Dermis microvascular lymphatic vessel endothelial cell (primary cell): ENCODE measurements at regions not wholly inside any gene's neighbourhood (a gene's known extent, or its start where the extent isn't known, plus 50 kb on each side); places are given as distances from the start of the nearest gene placed in this dataset.
"Not testable (repeated sequence)": the region's sequence is repeated elsewhere in the genome, so short reads cannot be mapped to it uniquely, and the experiment has no call there.

Experiments
- DNase-seq, 2 donors: peaks; one replicate each; pipeline versions ENCODE4 v3.0.0 to v3.0.0-alpha.2; 2010; ENCODE audit warnings: low read depth in 2 of 2

DNA sequence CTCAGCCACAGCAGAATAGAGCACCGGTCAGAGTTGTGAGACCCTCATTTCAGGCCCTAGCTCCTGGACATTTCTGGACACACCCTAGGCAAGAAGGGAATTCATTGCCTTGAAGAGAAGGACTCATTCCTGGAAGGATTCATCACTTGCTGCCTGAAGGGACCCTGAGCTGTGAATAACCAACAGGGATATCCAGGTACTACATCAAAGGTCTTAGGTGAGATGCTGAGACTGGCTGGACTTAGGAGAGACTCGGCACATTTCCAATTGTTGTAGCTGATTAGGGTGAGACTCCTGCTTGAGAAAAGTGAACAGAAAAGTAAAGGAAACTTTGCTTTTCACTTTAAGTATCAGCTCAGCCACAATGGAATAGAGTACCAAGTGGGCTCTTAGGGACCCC is 208.1 kb upstream of the CDKN2B start:
- DNase-seq = no peak

- not testable (repeated sequence) for DNase-seq
These were observed 216.8 kb upstream of the CDKN2B start for GRCh38 chr9:22225856-22226255.

GRCh38 chr9:22227986-22228385 is 218.6 kb upstream of the DMRTA1 start:
- no peak for DNase-seq

GRCh38 chr9:22228542-22228941 is 218.1 kb upstream of the DMRTA1 start:
- peak; percentile 11 to 29 for DNase-seq

DNA sequence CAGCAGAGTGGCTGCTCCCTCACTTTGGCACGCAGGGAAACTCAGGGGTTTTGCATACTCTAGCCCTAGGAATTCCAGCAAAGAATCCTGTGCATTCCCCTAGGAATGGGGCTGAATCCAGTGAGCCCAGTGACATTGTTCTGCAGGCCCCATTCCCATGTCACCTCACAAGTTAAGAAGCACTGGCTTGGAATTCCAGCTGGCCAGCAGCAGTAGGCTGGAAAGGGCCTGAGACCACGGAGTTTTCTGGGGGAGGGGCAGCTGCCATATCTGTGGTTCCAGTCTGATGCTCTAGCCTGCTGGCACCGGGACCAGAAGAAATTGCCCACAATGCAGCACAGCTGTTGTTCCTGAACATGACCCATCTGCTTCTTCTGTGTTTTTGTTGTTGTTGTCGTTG is 217.6 kb upstream of the DMRTA1 start:
- no peak for DNase-seq

- not testable (repeated sequence) for DNase-seq
These were observed 215.3 kb upstream of the DMRTA1 start for GRCh38 chr9:22231309-22231708.

- no peak for DNase-seq
These were observed 213.7 kb upstream of the DMRTA1 start for GRCh38 chr9:22232971-22233370.

DNA sequence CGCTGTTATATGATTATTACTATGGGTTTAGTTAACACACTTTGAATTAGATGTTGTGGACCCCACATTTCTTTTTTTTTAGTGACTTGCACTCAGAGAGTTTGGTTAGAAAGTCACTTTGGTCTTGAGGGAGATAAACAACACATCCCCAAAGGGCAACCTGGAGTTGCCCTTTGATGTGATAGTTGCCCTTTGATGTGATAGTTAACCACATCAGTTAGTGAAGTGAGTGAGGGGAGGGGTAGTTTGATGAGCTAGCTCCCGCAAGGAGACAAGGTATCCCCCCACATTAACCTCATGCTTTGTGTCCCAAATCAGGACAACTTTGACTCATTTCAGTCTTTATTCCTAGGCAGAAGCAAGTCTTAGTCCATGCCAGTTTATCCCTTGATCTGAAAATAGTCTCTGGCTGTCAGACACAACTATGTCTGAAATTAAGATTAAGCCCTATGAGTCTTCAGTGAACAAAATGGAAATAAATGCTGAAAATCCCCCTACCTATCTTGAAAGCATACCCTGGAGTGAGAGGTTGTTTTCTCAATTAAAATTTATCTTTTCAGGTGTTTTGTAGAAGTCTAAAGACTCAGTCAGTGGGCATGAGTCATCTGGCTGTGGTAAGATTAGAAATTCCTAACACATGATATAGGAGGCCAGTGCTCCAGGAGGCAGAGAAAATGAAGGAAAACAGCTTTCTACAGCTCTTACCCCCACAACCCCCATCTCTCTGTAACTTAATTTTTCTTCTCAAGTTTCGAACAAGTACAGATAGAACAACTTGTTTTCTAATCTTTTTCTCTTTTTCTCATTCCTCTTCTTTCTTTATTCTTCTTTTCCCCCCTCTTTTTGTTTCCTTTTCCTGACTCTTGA is 208.9 kb upstream of the DMRTA1 start:
- peak in 1 of 2 donors; percentile 62 for DNase-seq

- peak; percentile 17 to 57 for DNase-seq
These were observed 207.6 kb upstream of the DMRTA1 start for GRCh38 chr9:22238809-22239684.

- peak; percentile 15 to 60 for DNase-seq
These were observed 206.0 kb upstream of the DMRTA1 start for GRCh38 chr9:22240619-22241018.

DNA sequence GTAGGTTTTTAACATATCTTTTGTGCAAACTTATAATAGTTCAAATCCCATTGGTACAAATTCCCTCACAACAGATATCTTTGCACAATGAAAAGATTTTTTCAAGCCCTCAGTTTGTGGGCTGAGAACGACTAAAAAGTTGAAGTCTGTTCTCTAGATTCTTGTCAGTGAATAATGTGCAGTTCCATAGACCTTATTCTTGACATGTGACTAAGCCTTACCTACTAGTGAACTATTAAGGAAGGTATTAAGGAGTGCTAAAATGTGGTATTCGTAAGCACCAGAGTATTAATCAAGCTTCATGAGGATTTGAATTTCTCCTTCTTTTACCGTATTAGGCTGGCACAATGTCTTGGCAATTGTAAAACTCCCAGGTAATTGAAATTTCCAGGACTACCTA is 205.6 kb upstream of the DMRTA1 start:
- no peak for DNase-seq

GRCh38 chr9:22241611-22242010 is 205.0 kb upstream of the DMRTA1 start:
- DNase-seq = no peak

GRCh38 chr9:22244139-22245011 is 202.2 kb upstream of the DMRTA1 start:
- peak; percentile 32 to 50 for DNase-seq

DNA sequence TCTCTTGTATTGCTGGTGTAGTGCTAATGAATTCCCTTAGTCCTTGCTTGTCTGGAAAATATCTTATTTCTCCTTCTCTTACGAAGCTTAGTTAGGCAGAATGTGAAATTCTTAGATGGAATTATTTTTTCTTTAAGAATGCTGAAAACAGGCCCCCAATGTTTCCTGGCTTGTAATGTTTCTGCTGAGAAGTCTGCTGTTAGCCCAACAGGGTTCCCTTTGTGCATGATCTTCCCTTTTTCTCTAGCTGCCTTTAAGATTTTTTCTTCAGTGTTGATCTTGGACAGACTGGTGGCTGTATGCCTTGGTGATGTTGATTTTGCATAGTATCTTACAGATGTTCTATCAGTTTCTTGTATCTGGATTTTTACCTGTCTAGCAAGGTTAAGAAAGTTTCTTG is 191.3 kb upstream of the DMRTA1 start:
- DNase-seq = no peak

- no peak for DNase-seq
These were observed 190.2 kb upstream of the DMRTA1 start for GRCh38 chr9:22256381-22256780.

DNA sequence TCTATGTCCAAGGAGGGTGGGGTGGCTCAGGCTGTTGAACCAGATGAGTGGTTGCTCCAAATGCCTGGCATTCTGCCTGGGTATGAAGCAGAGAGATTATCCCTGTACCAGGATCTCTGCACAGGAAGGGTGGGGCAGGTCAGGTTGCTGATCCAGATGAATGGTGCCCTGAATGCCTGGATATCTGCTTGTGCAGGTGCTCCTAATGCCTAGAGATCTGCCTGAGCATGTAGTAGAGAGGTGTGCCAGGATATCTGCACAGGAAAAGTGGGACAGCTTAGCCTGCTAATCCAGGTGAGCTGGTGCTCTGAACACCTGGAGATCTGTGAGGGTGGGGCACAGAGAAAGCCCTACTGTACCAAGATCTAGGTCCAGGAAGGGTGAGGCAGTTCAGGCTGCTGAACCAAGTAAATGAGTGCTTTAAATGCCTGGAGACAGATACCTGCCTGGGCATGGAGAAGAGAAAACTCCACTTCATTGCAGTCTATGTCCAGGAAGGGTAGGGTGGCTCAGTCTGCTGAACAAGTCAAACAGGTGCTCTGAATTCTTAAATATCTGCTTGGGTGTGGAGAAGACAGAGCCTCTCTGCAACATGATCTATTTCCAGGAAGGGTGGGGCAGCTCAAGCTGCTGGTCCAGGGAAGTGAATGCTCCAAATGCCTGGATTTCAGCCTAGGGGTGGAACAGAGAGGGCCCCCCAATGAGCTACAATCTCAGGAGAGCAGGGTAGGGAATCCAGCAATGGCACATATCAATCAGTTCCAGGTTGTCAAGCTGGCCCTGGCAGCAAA is 189.4 kb upstream of the DMRTA1 start:
- no peak for DNase-seq

DNA sequence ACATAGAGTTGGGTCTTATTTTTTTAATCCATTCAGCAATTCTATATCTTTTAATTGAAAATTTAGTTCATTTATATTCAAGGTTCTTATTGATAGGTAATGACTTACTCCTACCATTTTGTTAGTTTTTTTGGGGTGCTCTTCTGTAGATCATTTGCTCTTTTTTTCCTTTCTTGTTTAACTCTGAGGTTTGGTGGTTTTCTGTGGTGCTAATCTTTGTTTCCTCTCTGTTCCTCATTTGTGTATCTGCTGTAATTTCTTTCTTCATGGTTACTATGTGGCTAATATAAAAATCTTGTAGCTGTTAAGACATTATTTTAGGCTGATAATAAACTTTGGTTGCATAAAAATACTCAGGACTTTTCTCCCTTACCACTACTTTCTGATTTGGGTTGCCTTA is 181.6 kb upstream of the DMRTA1 start:
- DNase-seq = no peak

GRCh38 chr9:22265534-22265933 is 181.1 kb upstream of the DMRTA1 start:
- no peak for DNase-seq

DNA sequence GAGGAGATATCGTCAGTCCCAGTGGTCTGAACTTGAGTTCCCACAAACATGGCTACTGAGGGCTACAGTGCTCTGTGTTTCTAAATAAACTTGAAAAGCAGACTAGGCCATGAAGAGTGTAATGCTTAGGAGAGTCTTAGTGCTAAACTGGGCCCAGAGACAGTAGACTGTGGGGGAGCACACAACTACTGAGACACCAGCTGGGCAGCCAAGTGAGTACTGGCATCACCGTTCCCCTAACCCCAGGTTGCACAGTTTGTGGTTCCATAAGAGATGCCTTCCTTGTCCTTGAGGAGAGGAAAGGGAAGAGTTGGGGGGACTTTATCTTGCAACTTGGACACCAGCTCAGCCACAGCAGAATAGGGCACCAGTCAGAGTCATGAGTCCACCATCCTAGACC is 172.1 kb upstream of the DMRTA1 start:
- no peak for DNase-seq

DNA sequence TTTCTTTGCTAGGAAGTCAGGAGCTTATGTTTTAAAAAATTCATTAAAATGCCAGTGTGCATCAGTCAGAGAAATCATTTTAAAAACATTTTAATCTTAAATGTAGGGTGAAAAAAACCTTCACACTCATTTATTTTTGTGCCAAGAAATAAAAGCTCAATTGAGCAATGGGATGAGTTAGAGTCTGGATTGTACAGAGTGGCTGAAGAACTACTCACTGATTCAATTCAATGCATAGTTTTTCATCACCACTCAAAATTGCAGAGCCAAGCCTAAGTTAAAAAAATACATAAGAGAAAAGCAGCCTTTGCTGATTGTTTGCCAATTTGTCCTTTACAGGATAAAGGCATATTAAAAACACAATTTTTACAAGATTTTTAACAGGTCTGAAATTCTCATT is 168.2 kb upstream of the DMRTA1 start:
- no peak for DNase-seq

GRCh38 chr9:22279636-22280035 is 167.0 kb upstream of the DMRTA1 start:
- no peak for DNase-seq
